ENCODE measurements at regions not wholly inside any gene's neighbourhood (a gene's known extent, or its start where the extent isn't known, plus 50 kb on each side); places are given as distances from the start of the nearest gene placed in this dataset.

DNA sequence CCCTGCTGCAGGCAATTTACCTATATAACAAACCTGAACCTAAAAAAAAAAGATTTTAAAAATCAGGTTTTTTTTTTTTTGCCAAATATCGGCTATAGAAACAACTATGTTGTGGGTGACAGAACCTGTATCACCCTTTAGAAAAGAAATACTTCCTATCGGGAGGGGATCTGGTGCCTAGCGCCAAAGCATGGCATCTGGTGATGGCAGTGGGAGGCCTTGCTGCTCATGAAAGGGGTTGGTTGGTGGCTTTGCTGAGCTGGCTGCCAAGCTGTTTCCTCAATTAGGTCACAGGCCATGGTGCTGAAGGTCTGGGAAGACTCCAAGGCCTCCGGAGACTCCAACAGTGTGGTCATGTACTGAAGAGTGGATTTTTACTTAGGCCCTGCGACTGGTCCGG, 328.5 kb downstream of the KLF5 start:
- Histone ChIP-seq H3K27ac (ENCODE audit: low read length) (no peak overlapping the region), H3F3A (ENCODE audit: insufficient read depth, low read length, poor library complexity, severe bottlenecking) (no peaks in the 10 kb centered on the region), H3K9me2 (ENCODE audit: insufficient read depth, low read length) (no peaks in the 10 kb centered on the region), H2AFZ (ENCODE audit: low read depth, low read length) (no peak overlapping the region), H3K9me3 (ENCODE audit: low read length) (no peaks in the 10 kb centered on the region), H3K36me3 (ENCODE audit: insufficient read depth, low read length) (no peaks in the 10 kb centered on the region), H3K4me3 (ENCODE audit: low read length) (no peak overlapping the region), H4K20me1 (ENCODE audit: insufficient read depth) (no peaks in the 10 kb centered on the region), H3K27me3 (ENCODE audit: insufficient read depth, low read depth, low read length) (no peaks in the 10 kb centered on the region), H3K4me2 (ENCODE audit: low read length) (no peak overlapping the region), H3K79me2 (replicated peaks; ENCODE audit: insufficient read depth, low read length) (no peaks in the 10 kb centered on the region), H3K9ac (ENCODE audit: low read length) (no peak overlapping the region)
- TF ChIP-seq SMC3 (conservative IDR thresholded peaks at IDR 0.05; ENCODE audit: poor library complexity) = no peak
- TF ChIP-seq, protein P1, sequence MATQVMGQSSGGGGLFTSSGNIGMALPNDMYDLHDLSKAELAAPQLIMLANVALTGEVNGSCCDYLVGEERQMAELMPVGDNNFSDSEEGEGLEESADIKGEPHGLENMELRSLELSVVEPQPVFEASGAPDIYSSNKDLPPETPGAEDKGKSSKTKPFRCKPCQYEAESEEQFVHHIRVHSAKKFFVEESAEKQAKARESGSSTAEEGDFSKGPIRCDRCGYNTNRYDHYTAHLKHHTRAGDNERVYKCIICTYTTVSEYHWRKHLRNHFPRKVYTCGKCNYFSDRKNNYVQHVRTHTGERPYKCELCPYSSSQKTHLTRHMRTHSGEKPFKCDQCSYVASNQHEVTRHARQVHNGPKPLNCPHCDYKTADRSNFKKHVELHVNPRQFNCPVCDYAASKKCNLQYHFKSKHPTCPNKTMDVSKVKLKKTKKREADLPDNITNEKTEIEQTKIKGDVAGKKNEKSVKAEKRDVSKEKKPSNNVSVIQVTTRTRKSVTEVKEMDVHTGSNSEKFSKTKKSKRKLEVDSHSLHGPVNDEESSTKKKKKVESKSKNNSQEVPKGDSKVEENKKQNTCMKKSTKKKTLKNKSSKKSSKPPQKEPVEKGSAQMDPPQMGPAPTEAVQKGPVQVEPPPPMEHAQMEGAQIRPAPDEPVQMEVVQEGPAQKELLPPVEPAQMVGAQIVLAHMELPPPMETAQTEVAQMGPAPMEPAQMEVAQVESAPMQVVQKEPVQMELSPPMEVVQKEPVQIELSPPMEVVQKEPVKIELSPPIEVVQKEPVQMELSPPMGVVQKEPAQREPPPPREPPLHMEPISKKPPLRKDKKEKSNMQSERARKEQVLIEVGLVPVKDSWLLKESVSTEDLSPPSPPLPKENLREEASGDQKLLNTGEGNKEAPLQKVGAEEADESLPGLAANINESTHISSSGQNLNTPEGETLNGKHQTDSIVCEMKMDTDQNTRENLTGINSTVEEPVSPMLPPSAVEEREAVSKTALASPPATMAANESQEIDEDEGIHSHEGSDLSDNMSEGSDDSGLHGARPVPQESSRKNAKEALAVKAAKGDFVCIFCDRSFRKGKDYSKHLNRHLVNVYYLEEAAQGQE (IDR thresholded peaks at IDR 0.05; ENCODE audit: borderline replicate concordance) = no peak
- no peak for TF ChIP-seq EZH2 (IDR thresholded peaks at IDR 0.05; ENCODE audit: borderline replicate concordance, insufficient read depth, low read length, poor library complexity, severe bottlenecking)
- TF ChIP-seq MXI1 (conservative IDR thresholded peaks at IDR 0.05; ENCODE audit: poor library complexity, severe bottlenecking) = no peak
- TF ChIP-seq TAF1 (IDR thresholded peaks at IDR 0.05; ENCODE audit: low read depth) = no peak
- no peak for TF ChIP-seq POLR2AphosphoS5 (IDR thresholded peaks at IDR 0.05)
- no peak for TF ChIP-seq CTCF (IDR thresholded peaks at IDR 0.05; ENCODE audit: poor library complexity, severe bottlenecking)
- no peak for TF ChIP-seq EP300 (conservative IDR thresholded peaks at IDR 0.05; ENCODE audit: poor library complexity, severe bottlenecking)
- TF ChIP-seq RAD21 (conservative IDR thresholded peaks at IDR 0.05) = no peak

DNA sequence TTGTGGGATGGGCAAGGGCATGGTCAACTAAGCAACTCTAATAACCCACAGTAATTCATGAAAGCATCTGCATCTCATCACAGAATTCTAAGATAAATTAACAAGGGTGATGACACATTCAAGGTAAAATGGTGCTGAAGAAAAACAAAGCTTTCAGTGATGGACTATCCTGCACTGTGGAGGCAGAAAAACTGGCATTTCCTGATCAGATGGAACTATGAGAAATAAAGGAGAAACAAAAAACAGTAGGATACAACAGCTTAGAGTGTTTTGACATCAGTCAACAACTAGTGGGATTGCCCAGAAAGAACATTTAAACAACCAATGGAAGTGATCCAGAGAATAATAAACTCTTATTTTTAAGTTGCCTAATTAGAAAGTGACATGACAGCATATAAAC, 327.0 kb downstream of the KLF5 start:
- Histone ChIP-seq H4K20me1 (ENCODE audit: insufficient read depth) (no peaks in the 10 kb centered on the region), H3K27ac (ENCODE audit: low read length) (no peak overlapping the region), H3K27me3 (ENCODE audit: insufficient read depth, low read depth, low read length) (no peaks in the 10 kb centered on the region), H3K4me3 (ENCODE audit: low read length) (no peak overlapping the region), H3K4me2 (ENCODE audit: low read length) (no peak overlapping the region), H3K9me3 (ENCODE audit: low read length) (no peaks in the 10 kb centered on the region), H3F3A (ENCODE audit: insufficient read depth, low read length, poor library complexity, severe bottlenecking) (no peaks in the 10 kb centered on the region), H3K9ac (ENCODE audit: low read length) (no peak overlapping the region), H3K9me2 (ENCODE audit: insufficient read depth, low read length) (no peaks in the 10 kb centered on the region), H3K36me3 (ENCODE audit: insufficient read depth, low read length) (no peaks in the 10 kb centered on the region), H2AFZ (ENCODE audit: low read depth, low read length) (no peak overlapping the region), H3K79me2 (replicated peaks; ENCODE audit: insufficient read depth, low read length) (no peaks in the 10 kb centered on the region)
- TF ChIP-seq EZH2 (IDR thresholded peaks at IDR 0.05; ENCODE audit: borderline replicate concordance, insufficient read depth, low read length, poor library complexity, severe bottlenecking) = no peak
- TF ChIP-seq RAD21 (conservative IDR thresholded peaks at IDR 0.05) = no peak
- no peak for TF ChIP-seq POLR2AphosphoS5 (IDR thresholded peaks at IDR 0.05)
- TF ChIP-seq EP300 (conservative IDR thresholded peaks at IDR 0.05; ENCODE audit: poor library complexity, severe bottlenecking) = no peak
- TF ChIP-seq, protein P1 (IDR thresholded peaks at IDR 0.05; ENCODE audit: borderline replicate concordance) = no peak
- TF ChIP-seq SMC3 (conservative IDR thresholded peaks at IDR 0.05; ENCODE audit: poor library complexity) = no peak
- TF ChIP-seq TAF1 (IDR thresholded peaks at IDR 0.05; ENCODE audit: low read depth) = no peak
- TF ChIP-seq CTCF (IDR thresholded peaks at IDR 0.05; ENCODE audit: poor library complexity, severe bottlenecking) = no peak
- TF ChIP-seq MXI1 (conservative IDR thresholded peaks at IDR 0.05; ENCODE audit: poor library complexity, severe bottlenecking) = no peak

Data from neural cell (in vitro differentiated cells).